K562 (cell line): ENCODE measurements at regions not wholly inside any gene's neighbourhood (a gene's known extent, or its start where the extent isn't known, plus 50 kb on each side); places are given as distances from the start of the nearest gene placed in this dataset.

Experiments used
- CBX3 ChIP-seq, 2 experiments: IDR thresholded peaks; 1 replicate in 1 of 2; 2 replicates in 1 of 2; pipeline ENCODE4 v1.6.1; 2012; ENCODE audit warnings: inconsistent platforms in 2 of 2, low read length in 2 of 2, borderline replicate concordance in 1 of 2, control low read depth in 1 of 2
- HLTF ChIP-seq: fragments of 450-650 bp; IDR thresholded peaks from 2 replicates; pipeline ENCODE4 v1.6.1; 2016
- ILF3 ChIP-seq: fragments of 450-650 bp; IDR thresholded peaks from 2 replicates; pipeline ENCODE4 v1.6.1; 2018; ENCODE audit warnings: antibody characterized with exemption, mild to moderate bottlenecking, moderate library complexity, borderline replicate concordance
- NRF1 ChIP-seq, 2 experiments: fragments of 450-650 bp; IDR thresholded peaks in 1 of 2; conservative IDR thresholded peaks in 1 of 2; 2 replicates each; pipeline ENCODE4 v1.6.1; 2014; ENCODE audit warnings: mild to moderate bottlenecking in 2 of 2
- RAD51 ChIP-seq: fragments of 450-650 bp; IDR thresholded peaks from 2 replicates; pipeline ENCODE4 v1.7.1; 2016; ENCODE audit warnings: low read depth, mild to moderate bottlenecking, borderline replicate concordance
- TAL1 ChIP-seq: fragments of 450-650 bp; IDR thresholded peaks from 2 replicates; pipeline ENCODE4 v1.6.1; 2016; ENCODE audit warnings: mild to moderate bottlenecking
- TFAP4 ChIP-seq: sonication (generic); formaldehyde crosslinking; IDR thresholded peaks from 2 replicates; pipeline ENCODE4 v1.8.0; 2022; ENCODE audit warnings: missing genetic modification reagents, mild to moderate bottlenecking, moderate library complexity, borderline replicate concordance
- ZBTB43 ChIP-seq: sonication (generic); formaldehyde crosslinking; IDR thresholded peaks from 2 replicates; pipeline ENCODE4 v1.8.0; 2023; ENCODE audit warnings: mild to moderate bottlenecking, missing genetic modification reagents
- ZNF280A ChIP-seq: fragments of 450-650 bp; IDR thresholded peaks from 2 replicates; pipeline ENCODE4 v1.6.1; 2018; ENCODE audit warnings: mild to moderate bottlenecking, low read depth; ENCODE audit not compliant: partially characterized antibody
- ZNF75A ChIP-seq: fragments of 450-650 bp; formaldehyde crosslinking; IDR thresholded peaks from 2 replicates; pipeline ENCODE4 v1.4.0; 2020; ENCODE audit warnings: mild to moderate bottlenecking

- TF ChIP-seq ZBTB43 (no peak), ZNF75A (no peak), NRF1 (conservative IDR thresholded peaks at IDR 0.05 in 1 of 2, IDR thresholded peaks at IDR 0.05 in 1 of 2) (no peak), RAD51 (no peak), ILF3 (no peak), TAL1 (no peak), TFAP4 (CRISPR knock-in tag) (no peak), CBX3 (IDR thresholded peaks at IDR 0.05; ENCODE audit: borderline replicate concordance in 1 of 2, low read length in 2 of 2) (no peak), ZNF280A (no peak), HLTF (no peak)
These were observed 242.0 kb upstream of the SEMA6D start (continued) for GRCh38 chr15:47475336-47475735.
